Adipocyte (in vitro differentiated cells): ENCODE measurements at regions not wholly inside any gene's neighbourhood (a gene's known extent, or its start where the extent isn't known, plus 50 kb on each side); places are given as distances from the start of the nearest gene placed in this dataset.

ENCODE experiments used
- DNase-seq: peaks from one replicate; pipeline ENCODE4 v3.0.0-alpha.2; 2015; ENCODE audit warnings: low read depth
- H3K27me3 ChIP-seq: replicated peaks from 2 replicates; pipeline ENCODE4 v1.7.0; 2013; ENCODE audit warnings: mild to moderate bottlenecking, low read length, moderate library complexity; ENCODE audit not compliant: control insufficient read depth, insufficient read depth
- H3K36me3 ChIP-seq: 2 replicates; pipeline ENCODE4 v1.7.0; 2013; ENCODE audit warnings: low read length, mild to moderate bottlenecking, moderate library complexity; ENCODE audit not compliant: control insufficient read depth, insufficient read depth, severe bottlenecking
- H3K4me1 ChIP-seq: 2 replicates; pipeline ENCODE4 v1.7.0; 2013; ENCODE audit warnings: mild to moderate bottlenecking, low read length, moderate library complexity; ENCODE audit not compliant: control insufficient read depth, insufficient read depth
- H3K4me3 ChIP-seq: 2 replicates; pipeline ENCODE4 v1.7.0; 2013; ENCODE audit warnings: mild to moderate bottlenecking, low read length, moderate library complexity
- H3K9ac ChIP-seq: 2 replicates; pipeline ENCODE4 v1.7.0; 2013; ENCODE audit warnings: mild to moderate bottlenecking, low read length, moderate library complexity
- H3K9me3 ChIP-seq: 2 replicates; pipeline ENCODE4 v1.7.0; 2013; ENCODE audit warnings: mild to moderate bottlenecking, low read length, moderate library complexity; ENCODE audit not compliant: control insufficient read depth

- DNase-seq, result peak; percentile 87
- no peaks in the 10 kb centered on the region for H3K27me3 ChIP-seq
- H3K36me3 ChIP-seq, result peaks cover 60% of the 10 kb centered on the region
- no peaks in the 10 kb centered on the region for H3K9me3 ChIP-seq
- H3K4me3 ChIP-seq, result no peak overlapping the region
- H3K4me1 ChIP-seq, result peaks cover 14% of the 10 kb centered on the region
- no peak overlapping the region for H3K9ac ChIP-seq
These were observed 218.2 kb upstream of the TPM1 start for GRCh38 chr15:62824111-62825015.

- no peak overlapping the region for H3K9ac ChIP-seq
- H3K27me3 ChIP-seq, result no peaks in the 10 kb centered on the region
- H3K4me3 ChIP-seq, result no peak overlapping the region
- peaks cover 14% of the 10 kb centered on the region for H3K4me1 ChIP-seq
- peaks cover 58% of the 10 kb centered on the region for H3K36me3 ChIP-seq
- no peak for DNase-seq
- H3K9me3 ChIP-seq, result no peaks in the 10 kb centered on the region
These were observed 217.4 kb upstream of the TPM1 start for GRCh38 chr15:62825191-62825590.

GRCh38 chr15:62826561-62826960 lies 216.0 kb upstream of the TPM1 start:
- no peaks in the 10 kb centered on the region for H3K9me3 ChIP-seq
- no peaks in the 10 kb centered on the region for H3K27me3 ChIP-seq
- H3K4me3 ChIP-seq, result no peak overlapping the region
- H3K36me3 ChIP-seq, result peaks cover 48% of the 10 kb centered on the region
- no peak for DNase-seq
- H3K9ac ChIP-seq, result no peak overlapping the region
- peaks cover 14% of the 10 kb centered on the region for H3K4me1 ChIP-seq

- peaks cover 47% of the 10 kb centered on the region for H3K36me3 ChIP-seq
- H3K4me3 ChIP-seq, result no peak overlapping the region
- no peak for DNase-seq
- peaks cover 14% of the 10 kb centered on the region for H3K4me1 ChIP-seq
- no peaks in the 10 kb centered on the region for H3K27me3 ChIP-seq
- no peak overlapping the region for H3K9ac ChIP-seq
- H3K9me3 ChIP-seq, result no peaks in the 10 kb centered on the region
These were observed 214.2 kb upstream of the TPM1 start for GRCh38 chr15:62828364-62828763.

- H3K4me1 ChIP-seq, result no peaks in the 10 kb centered on the region
- no peak overlapping the region for H3K4me3 ChIP-seq
- no peaks in the 10 kb centered on the region for H3K27me3 ChIP-seq
- H3K9me3 ChIP-seq, result no peaks in the 10 kb centered on the region
- DNase-seq, result no peak
- no peak overlapping the region for H3K9ac ChIP-seq
- H3K36me3 ChIP-seq, result peaks cover 74% of the 10 kb centered on the region
These were observed 210.3 kb upstream of the TPM1 start for GRCh38 chr15:62832231-62832630.

GRCh38 chr15:62833646-62834045 lies 208.9 kb upstream of the TPM1 start:
- Histone ChIP-seq H3K9me3 (no peaks in the 10 kb centered on the region), H3K4me1 (no peaks in the 10 kb centered on the region), H3K27me3 (no peaks in the 10 kb centered on the region), H3K36me3 (peaks cover 80% of the 10 kb centered on the region), H3K4me3 (no peak overlapping the region), H3K9ac (peak overlapping the region; percentile 13)
- no peak for DNase-seq

- H3K4me1 ChIP-seq, result no peaks in the 10 kb centered on the region
- H3K36me3 ChIP-seq, result peaks cover 88% of the 10 kb centered on the region
- no peak for DNase-seq
- H3K27me3 ChIP-seq, result no peaks in the 10 kb centered on the region
- no peak overlapping the region for H3K9ac ChIP-seq
- no peak overlapping the region for H3K4me3 ChIP-seq
- H3K9me3 ChIP-seq, result no peaks in the 10 kb centered on the region
These were observed 207.7 kb upstream of the TPM1 start for GRCh38 chr15:62834686-62835329.

GRCh38 chr15:62835351-62835750 lies 207.2 kb upstream of the TPM1 start:
- no peak overlapping the region for H3K9ac ChIP-seq
- no peaks in the 10 kb centered on the region for H3K27me3 ChIP-seq
- no peak overlapping the region for H3K4me3 ChIP-seq
- no peak for DNase-seq
- H3K36me3 ChIP-seq, result peaks cover 88% of the 10 kb centered on the region
- no peaks in the 10 kb centered on the region for H3K4me1 ChIP-seq
- no peaks in the 10 kb centered on the region for H3K9me3 ChIP-seq

- Histone ChIP-seq H3K36me3 (peaks cover 89% of the 10 kb centered on the region), H3K9me3 (no peaks in the 10 kb centered on the region)
These were observed 206.8 kb upstream of the TPM1 start for GRCh38 chr15:62835762-62836161.

GRCh38 chr15:62840526-62841268 lies 201.8 kb upstream of the TPM1 start:
- H3K4me3 ChIP-seq, result no peak overlapping the region
- no peaks in the 10 kb centered on the region for H3K9me3 ChIP-seq
- H3K27me3 ChIP-seq, result no peaks in the 10 kb centered on the region
- DNase-seq, result no peak
- H3K9ac ChIP-seq, result no peak overlapping the region
- peaks cover 89% of the 10 kb centered on the region for H3K36me3 ChIP-seq
- H3K4me1 ChIP-seq, result peaks cover 4% of the 10 kb centered on the region

More at GRCh38 chr15:62835762-62836161, 206.8 kb upstream of the TPM1 start:
- H3K27me3 ChIP-seq, result no peaks in the 10 kb centered on the region
- H3K4me1 ChIP-seq, result no peaks in the 10 kb centered on the region
- H3K4me3 ChIP-seq, result no peak overlapping the region
- no peak overlapping the region for H3K9ac ChIP-seq
- DNase-seq, result no peak

GRCh38 chr15:62841269-62841628 lies 201.3 kb upstream of the TPM1 start:
- H3K36me3 ChIP-seq, result peaks cover 83% of the 10 kb centered on the region
- H3K27me3 ChIP-seq, result no peaks in the 10 kb centered on the region
- peak; percentile 35 for DNase-seq
- H3K4me1 ChIP-seq, result peaks cover 4% of the 10 kb centered on the region
- H3K9ac ChIP-seq, result no peak overlapping the region
- H3K9me3 ChIP-seq, result no peaks in the 10 kb centered on the region
- H3K4me3 ChIP-seq, result no peak overlapping the region
